ENCODE measurements at regions not wholly inside any gene's neighbourhood (a gene's known extent, or its start where the extent isn't known, plus 50 kb on each side); places are given as distances from the start of the nearest gene placed in this dataset.

GRCh38 chr12:87866578-87867292, 162.5 kb downstream of the C12orf50 start:
- no peaks in the 10 kb centered on the region for H3K27me3 Mint-ChIP-seq (ENCODE audit: low read depth)
- DNase-seq (ENCODE audit: low spot score), result no peak
- no peaks in the 10 kb centered on the region for H3K9me3 Mint-ChIP-seq
- peaks cover 4% of the 10 kb centered on the region for H3K4me1 Mint-ChIP-seq (ENCODE audit: low read depth)
- H3K27ac Mint-ChIP-seq, result no peak overlapping the region
- H3K36me3 Mint-ChIP-seq (ENCODE audit: low read depth), result no peaks in the 10 kb centered on the region
- no peak overlapping the region for H3K4me3 Mint-ChIP-seq

GRCh38 chr12:87861791-87862190, 167.4 kb downstream of the C12orf50 start:
- no peak overlapping the region for H3K4me3 Mint-ChIP-seq
- H3K9me3 Mint-ChIP-seq, result no peaks in the 10 kb centered on the region
- H3K4me1 Mint-ChIP-seq (ENCODE audit: low read depth), result no peaks in the 10 kb centered on the region
- no peak for DNase-seq (ENCODE audit: low spot score)
- no peaks in the 10 kb centered on the region for H3K36me3 Mint-ChIP-seq (ENCODE audit: low read depth)
- no peak overlapping the region for H3K27ac Mint-ChIP-seq
- no peaks in the 10 kb centered on the region for H3K27me3 Mint-ChIP-seq (ENCODE audit: low read depth)

- no peak for DNase-seq (ENCODE audit: low spot score)
- H3K4me1 Mint-ChIP-seq (ENCODE audit: low read depth), result no peaks in the 10 kb centered on the region
- H3K27ac Mint-ChIP-seq, result no peak overlapping the region
- H3K27me3 Mint-ChIP-seq (ENCODE audit: low read depth), result no peaks in the 10 kb centered on the region
- H3K9me3 Mint-ChIP-seq, result no peaks in the 10 kb centered on the region
- H3K36me3 Mint-ChIP-seq (ENCODE audit: low read depth), result no peaks in the 10 kb centered on the region
- H3K4me3 Mint-ChIP-seq, result no peak overlapping the region
These were observed 175.7 kb downstream of the C12orf50 start for GRCh38 chr12:87853448-87854003.

GRCh38 chr12:87849074-87849473, 180.1 kb downstream of the C12orf50 start:
- H3K27ac Mint-ChIP-seq, result no peak overlapping the region
- no peaks in the 10 kb centered on the region for H3K27me3 Mint-ChIP-seq (ENCODE audit: low read depth)
- H3K9me3 Mint-ChIP-seq, result no peaks in the 10 kb centered on the region
- no peak for DNase-seq (ENCODE audit: low spot score)
- no peaks in the 10 kb centered on the region for H3K36me3 Mint-ChIP-seq (ENCODE audit: low read depth)
- H3K4me1 Mint-ChIP-seq (ENCODE audit: low read depth), result no peaks in the 10 kb centered on the region
- no peak overlapping the region for H3K4me3 Mint-ChIP-seq

GRCh38 chr12:87848248-87848868, 180.8 kb downstream of the C12orf50 start:
- Mint-ChIP-seq H3K4me1 (ENCODE audit: low read depth) (no peaks in the 10 kb centered on the region), H3K4me3 (no peak overlapping the region), H3K9me3 (no peaks in the 10 kb centered on the region), H3K27me3 (ENCODE audit: low read depth) (no peaks in the 10 kb centered on the region), H3K27ac (no peak overlapping the region), H3K36me3 (ENCODE audit: low read depth) (no peaks in the 10 kb centered on the region)
- DNase-seq (ENCODE audit: low spot score), result no peak

- no peak overlapping the region for H3K4me3 Mint-ChIP-seq
- no peak for DNase-seq (ENCODE audit: low spot score)
- no peaks in the 10 kb centered on the region for H3K4me1 Mint-ChIP-seq (ENCODE audit: low read depth)
- no peaks in the 10 kb centered on the region for H3K9me3 Mint-ChIP-seq
- H3K27me3 Mint-ChIP-seq (ENCODE audit: low read depth), result no peaks in the 10 kb centered on the region
- H3K36me3 Mint-ChIP-seq (ENCODE audit: low read depth), result no peaks in the 10 kb centered on the region
- H3K27ac Mint-ChIP-seq, result no peak overlapping the region
These were observed 182.1 kb downstream of the C12orf50 start for GRCh38 chr12:87847147-87847546.

- Mint-ChIP-seq H3K4me3 (no peak overlapping the region), H3K9me3 (no peaks in the 10 kb centered on the region), H3K36me3 (ENCODE audit: low read depth) (no peaks in the 10 kb centered on the region), H3K27me3 (ENCODE audit: low read depth) (no peaks in the 10 kb centered on the region), H3K27ac (no peak overlapping the region), H3K4me1 (ENCODE audit: low read depth) (no peaks in the 10 kb centered on the region)
- DNase-seq (ENCODE audit: low spot score), result no peak
These were observed 183.2 kb downstream of the C12orf50 start for GRCh38 chr12:87846045-87846444.

- H3K27ac Mint-ChIP-seq, result no peak overlapping the region
- no peak for DNase-seq (ENCODE audit: low spot score)
These were observed 187.3 kb downstream of the C12orf50 start for GRCh38 chr12:87841935-87842334.

GRCh38 chr12:87836190-87836589, 193.0 kb downstream of the C12orf50 start:
- no peaks in the 10 kb centered on the region for H3K9me3 Mint-ChIP-seq
- H3K4me3 Mint-ChIP-seq, result no peak overlapping the region
- no peak overlapping the region for H3K27ac Mint-ChIP-seq

More at GRCh38 chr12:87841935-87842334, 187.3 kb downstream of the C12orf50 start:
- Mint-ChIP-seq H3K27me3 (ENCODE audit: low read depth) (no peaks in the 10 kb centered on the region), H3K4me1 (ENCODE audit: low read depth) (no peaks in the 10 kb centered on the region), H3K36me3 (ENCODE audit: low read depth) (no peaks in the 10 kb centered on the region), H3K9me3 (no peaks in the 10 kb centered on the region), H3K4me3 (no peak overlapping the region)

GRCh38 chr12:87828382-87828973, 200.7 kb downstream of the C12orf50 start:
- DNase-seq (ENCODE audit: low spot score), result no peak
- Mint-ChIP-seq H3K9me3 (no peaks in the 10 kb centered on the region), H3K27ac (no peak overlapping the region), H3K36me3 (ENCODE audit: low read depth) (no peaks in the 10 kb centered on the region), H3K4me1 (ENCODE audit: low read depth) (no peaks in the 10 kb centered on the region), H3K4me3 (no peak overlapping the region), H3K27me3 (ENCODE audit: low read depth) (no peaks in the 10 kb centered on the region)

More at GRCh38 chr12:87836190-87836589, 193.0 kb downstream of the C12orf50 start:
- H3K36me3 Mint-ChIP-seq (ENCODE audit: low read depth), result no peaks in the 10 kb centered on the region
- no peak for DNase-seq (ENCODE audit: low spot score)
- H3K27me3 Mint-ChIP-seq (ENCODE audit: low read depth), result no peaks in the 10 kb centered on the region
- no peaks in the 10 kb centered on the region for H3K4me1 Mint-ChIP-seq (ENCODE audit: low read depth)

GRCh38 chr12:87827638-87828264, 201.4 kb downstream of the C12orf50 start:
- Mint-ChIP-seq H3K4me3 (no peak overlapping the region), H3K36me3 (ENCODE audit: low read depth) (no peaks in the 10 kb centered on the region), H3K27ac (no peak overlapping the region), H3K9me3 (no peaks in the 10 kb centered on the region), H3K4me1 (ENCODE audit: low read depth) (no peaks in the 10 kb centered on the region), H3K27me3 (ENCODE audit: low read depth) (no peaks in the 10 kb centered on the region)
- DNase-seq (ENCODE audit: low spot score), result no peak

- no peaks in the 10 kb centered on the region for H3K27me3 Mint-ChIP-seq (ENCODE audit: low read depth)
- DNase-seq (ENCODE audit: low spot score), result no peak
- no peaks in the 10 kb centered on the region for H3K4me1 Mint-ChIP-seq (ENCODE audit: low read depth)
- no peaks in the 10 kb centered on the region for H3K9me3 Mint-ChIP-seq
- H3K27ac Mint-ChIP-seq, result no peak overlapping the region
- H3K4me3 Mint-ChIP-seq, result no peak overlapping the region
- no peaks in the 10 kb centered on the region for H3K36me3 Mint-ChIP-seq (ENCODE audit: low read depth)
These were observed 206.3 kb downstream of the C12orf50 start for GRCh38 chr12:87822923-87823322.

- Mint-ChIP-seq H3K4me3 (no peak overlapping the region), H3K36me3 (ENCODE audit: low read depth) (no peaks in the 10 kb centered on the region), H3K9me3 (no peaks in the 10 kb centered on the region), H3K27me3 (ENCODE audit: low read depth) (no peaks in the 10 kb centered on the region), H3K27ac (no peak overlapping the region), H3K4me1 (ENCODE audit: low read depth) (no peaks in the 10 kb centered on the region)
- DNase-seq (ENCODE audit: low spot score), result no peak
These were observed 208.5 kb downstream of the C12orf50 start for GRCh38 chr12:87820524-87821202.

All from T-helper 2 cell treated with Interferon-gamma antibody and Interleukin-4, amounts not matched to agents 5 μg/mL and 100 μg/mL, for 36 hours (primary cell).